Skeletal muscle tissue (tissue), 3 donors: ENCODE measurements at regions not wholly inside any gene's neighbourhood (a gene's known extent, or its start where the extent isn't known, plus 50 kb on each side); places are given as distances from the start of the nearest gene placed in this dataset.
"Not testable (repeated sequence)": the region's sequence is repeated elsewhere in the genome, so short reads cannot be mapped to it uniquely, and the experiment has no call there.

Experiments used
- H3K27ac ChIP-seq: one replicate; pipeline ENCODE4 v1.7.0; 2013; ENCODE audit warnings: mild to moderate bottlenecking, low read depth, low read length, inconsistent platforms
- H3K27me3 ChIP-seq, 3 donors: one replicate each; pipeline ENCODE4 v1.7.0; 2013; ENCODE audit warnings: low read length in 3 of 3; ENCODE audit not compliant: control insufficient read depth in 3 of 3, insufficient read depth in 3 of 3
- H3K36me3 ChIP-seq, 3 donors: one replicate each; pipeline ENCODE4 v1.7.0; 2013; ENCODE audit warnings: low read length in 3 of 3; ENCODE audit not compliant: control insufficient read depth in 3 of 3, insufficient read depth in 3 of 3
- H3K4me1 ChIP-seq, 3 donors: one replicate each; pipeline ENCODE4 v1.7.0; 2013; ENCODE audit warnings: low read length in 3 of 3, mild to moderate bottlenecking in 3 of 3; ENCODE audit not compliant: control insufficient read depth in 3 of 3, insufficient read depth in 3 of 3
- H3K4me3 ChIP-seq, 3 donors: one replicate each; pipeline ENCODE4 v1.7.0; 2013; ENCODE audit warnings: low read length in 3 of 3
- H3K9ac ChIP-seq, 3 donors: one replicate each; pipeline ENCODE4 v1.7.0; 2013; ENCODE audit warnings: low read length in 3 of 3, mild to moderate bottlenecking in 3 of 3, moderate library complexity in 2 of 3, low read depth in 1 of 3
- H3K9me3 ChIP-seq, 3 donors: one replicate each; pipeline ENCODE4 v1.7.0; 2013; ENCODE audit warnings: low read length in 3 of 3; ENCODE audit not compliant: control insufficient read depth in 3 of 3
- donor health status: Osteomylitis.

DNA sequence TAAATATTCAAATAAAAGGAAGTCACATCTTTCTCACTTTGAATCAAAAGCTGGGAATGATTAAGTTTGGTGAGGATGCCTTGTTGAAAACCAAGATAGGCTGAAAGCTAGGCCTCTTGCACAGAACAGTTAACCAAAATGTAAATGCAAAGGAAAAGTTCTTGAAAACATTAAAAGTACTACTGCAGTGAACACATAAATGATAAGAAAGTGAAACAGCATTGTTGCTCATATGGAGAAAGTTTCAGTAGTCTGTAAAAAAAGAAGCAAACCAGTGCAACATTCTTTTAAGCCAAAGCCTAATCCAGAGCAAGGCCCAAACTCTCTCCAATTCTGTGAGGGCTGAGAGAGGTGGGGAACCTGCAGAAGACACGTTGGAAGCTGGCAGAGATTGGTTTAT is 1281.9 kb downstream of the CDH12 start:
- not testable (repeated sequence) for H3K4me1 ChIP-seq, H3K9me3 ChIP-seq, H3K4me3 ChIP-seq, H3K27ac ChIP-seq, H3K27me3 ChIP-seq, H3K36me3 ChIP-seq, H3K9ac ChIP-seq

GRCh38 chr5:21559109-21559508 is 1294.0 kb downstream of the CDH12 start:
- not testable (repeated sequence) for H3K9me3 ChIP-seq, H3K27me3 ChIP-seq, H3K9ac ChIP-seq, H3K36me3 ChIP-seq, H3K4me1 ChIP-seq, H3K4me3 ChIP-seq, H3K27ac ChIP-seq

GRCh38 chr5:21552263-21552662 is 1300.9 kb downstream of the CDH12 start:
- not testable (repeated sequence) for H3K27ac ChIP-seq, H3K36me3 ChIP-seq, H3K4me1 ChIP-seq, H3K4me3 ChIP-seq, H3K9ac ChIP-seq, H3K9me3 ChIP-seq, H3K27me3 ChIP-seq

DNA sequence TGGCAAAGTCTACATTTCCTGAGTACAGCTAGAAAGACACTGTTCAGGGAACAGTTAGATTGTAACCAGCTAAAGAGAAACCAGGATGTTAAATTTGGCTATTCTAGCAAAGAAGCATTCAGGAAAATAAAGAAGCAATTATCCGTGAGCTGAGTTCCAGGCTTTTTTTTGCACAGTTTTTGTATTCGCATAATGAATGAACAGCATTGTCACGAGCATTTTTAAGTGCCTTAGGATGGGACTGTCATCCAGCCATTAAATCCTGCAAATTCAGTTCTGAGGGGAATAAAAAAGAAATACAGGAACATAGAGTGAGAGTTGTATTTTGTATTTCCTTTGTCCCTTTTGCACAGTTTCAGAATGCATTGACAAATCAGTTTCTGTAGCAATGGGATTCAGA is 1302.2 kb downstream of the CDH12 start:
- H3K4me3 ChIP-seq, H3K9me3 ChIP-seq, H3K36me3 ChIP-seq, H3K4me1 ChIP-seq, H3K27me3 ChIP-seq, H3K9ac ChIP-seq, H3K27ac ChIP-seq: not testable (repeated sequence)

DNA sequence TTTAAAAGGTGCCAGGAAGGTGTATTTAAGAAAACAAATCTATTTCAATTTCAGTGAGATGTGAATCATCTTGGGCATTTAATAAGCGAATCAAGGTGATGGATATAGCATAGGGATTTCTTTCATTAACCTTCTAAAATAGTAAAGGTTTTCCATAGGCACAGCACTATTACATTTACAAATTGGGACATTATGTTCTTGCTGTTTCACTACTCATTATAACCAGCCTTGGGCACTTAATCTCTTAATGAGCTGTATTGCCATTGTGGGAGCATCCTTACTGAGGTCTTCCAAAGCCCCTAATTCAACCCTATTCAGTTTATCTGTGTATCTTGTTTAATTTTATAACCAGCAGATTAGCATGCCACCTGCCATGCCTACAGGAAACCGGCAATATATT is 1305.5 kb downstream of the CDH12 start:
- not testable (repeated sequence) for H3K9me3 ChIP-seq, H3K36me3 ChIP-seq, H3K9ac ChIP-seq

DNA sequence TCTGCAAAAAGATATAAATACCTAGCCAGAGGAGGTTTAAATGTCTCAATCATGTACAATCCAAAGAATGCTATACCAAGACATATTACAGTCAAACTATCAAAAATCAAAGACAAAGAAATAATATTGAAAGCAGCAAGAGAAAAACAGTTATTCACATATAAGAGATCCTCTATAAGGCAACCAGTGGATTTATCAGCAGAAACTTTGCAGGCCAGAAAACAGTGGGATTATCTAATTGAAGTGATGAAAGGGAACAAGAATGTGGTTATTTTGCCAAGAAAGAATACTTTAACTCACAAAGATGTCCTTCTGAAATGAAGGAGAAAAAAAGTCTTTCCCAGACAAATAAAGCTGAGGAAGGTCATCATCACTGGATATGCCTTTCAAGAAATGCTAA is 1318.0 kb downstream of the CDH12 start:
- not testable (repeated sequence) for H3K9me3 ChIP-seq, H3K4me3 ChIP-seq, H3K4me1 ChIP-seq

More for the DNA sequence above, 1305.5 kb downstream of the CDH12 start:
- not testable (repeated sequence) for H3K27ac ChIP-seq, H3K27me3 ChIP-seq, H3K4me1 ChIP-seq, H3K4me3 ChIP-seq

GRCh38 chr5:21521157-21521556 is 1332.0 kb downstream of the CDH12 start:
- not testable (repeated sequence) for H3K9ac ChIP-seq, H3K27me3 ChIP-seq, H3K4me1 ChIP-seq, H3K9me3 ChIP-seq, H3K4me3 ChIP-seq, H3K27ac ChIP-seq, H3K36me3 ChIP-seq

More for the DNA sequence above, 1318.0 kb downstream of the CDH12 start:
- not testable (repeated sequence) for H3K9ac ChIP-seq, H3K36me3 ChIP-seq, H3K27ac ChIP-seq, H3K27me3 ChIP-seq

- H3K36me3 ChIP-seq, H3K27me3 ChIP-seq, H3K9me3 ChIP-seq, H3K4me3 ChIP-seq, H3K9ac ChIP-seq, H3K27ac ChIP-seq, H3K4me1 ChIP-seq: not testable (repeated sequence)
Observed at GRCh38 chr5:21496926-21497325, 1356.2 kb downstream of the CDH12 start.

- not testable (repeated sequence) for H3K9ac ChIP-seq, H3K27me3 ChIP-seq, H3K36me3 ChIP-seq, H3K9me3 ChIP-seq, H3K4me3 ChIP-seq, H3K27ac ChIP-seq, H3K4me1 ChIP-seq
Observed at GRCh38 chr5:21496056-21496455, 1357.1 kb downstream of the CDH12 start.

GRCh38 chr5:21495235-21495634 is 1357.9 kb downstream of the CDH12 start:
- H3K27ac ChIP-seq, H3K36me3 ChIP-seq, H3K4me3 ChIP-seq, H3K9me3 ChIP-seq, H3K4me1 ChIP-seq, H3K27me3 ChIP-seq, H3K9ac ChIP-seq: not testable (repeated sequence)

DNA sequence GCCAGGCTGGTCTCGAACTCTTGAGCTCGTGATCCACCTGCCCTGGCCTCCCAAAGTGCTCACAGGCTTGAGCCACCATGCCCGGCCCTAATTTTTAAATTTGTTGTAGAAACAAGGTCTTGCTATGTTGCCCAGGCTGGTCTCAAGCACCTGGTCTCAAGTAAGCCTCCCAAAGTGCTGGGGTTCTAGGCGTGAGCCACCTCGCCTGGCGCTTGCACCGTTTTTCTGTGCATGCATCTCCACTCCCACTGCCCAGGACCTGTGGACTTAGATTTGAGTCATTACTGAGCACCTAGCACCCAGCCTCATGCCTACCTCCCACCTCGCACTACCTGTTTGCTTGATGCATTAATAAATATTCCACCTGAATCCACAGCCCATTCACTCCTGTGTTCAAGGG is 1359.1 kb downstream of the CDH12 start:
- H3K4me1 ChIP-seq, H3K9ac ChIP-seq, H3K27me3 ChIP-seq, H3K4me3 ChIP-seq, H3K36me3 ChIP-seq, H3K9me3 ChIP-seq, H3K27ac ChIP-seq: not testable (repeated sequence)
